IgD-negative memory B cell (primary cell): ENCODE measurements at regions not wholly inside any gene's neighbourhood (a gene's known extent, or its start where the extent isn't known, plus 50 kb on each side); places are given as distances from the start of the nearest gene placed in this dataset.

Experiments used
- H3K27ac Mint-ChIP-seq, 3 donors: one replicate each; pipeline ENCODE4 v1.8.0; 2020 to 2022; ENCODE audit warnings: mild to moderate bottlenecking in 3 of 3, mixed read lengths in 3 of 3, moderate library complexity in 1 of 3
- H3K27me3 Mint-ChIP-seq: one replicate; pipeline ENCODE4 v1.8.0; 2021; ENCODE audit warnings: mixed read lengths
- H3K36me3 Mint-ChIP-seq: one replicate; pipeline ENCODE4 v1.8.0; 2020; ENCODE audit warnings: mild to moderate bottlenecking, mixed read lengths
- H3K4me1 Mint-ChIP-seq, 3 donors: one replicate each; pipeline ENCODE4 v1.8.0; 2020 to 2022; ENCODE audit warnings: mixed read lengths in 3 of 3, mild to moderate bottlenecking in 1 of 3
- H3K4me3 Mint-ChIP-seq, 4 donors: one replicate each; pipeline ENCODE4 v1.8.0; 2020 to 2022; ENCODE audit warnings: mild to moderate bottlenecking in 4 of 4, mixed read lengths in 4 of 4, moderate library complexity in 3 of 4
- H3K9me3 Mint-ChIP-seq, 3 donors: one replicate each; pipeline ENCODE4 v1.8.0; 2020 to 2021; ENCODE audit warnings: mixed read lengths in 3 of 3, mild to moderate bottlenecking in 1 of 3

DNA sequence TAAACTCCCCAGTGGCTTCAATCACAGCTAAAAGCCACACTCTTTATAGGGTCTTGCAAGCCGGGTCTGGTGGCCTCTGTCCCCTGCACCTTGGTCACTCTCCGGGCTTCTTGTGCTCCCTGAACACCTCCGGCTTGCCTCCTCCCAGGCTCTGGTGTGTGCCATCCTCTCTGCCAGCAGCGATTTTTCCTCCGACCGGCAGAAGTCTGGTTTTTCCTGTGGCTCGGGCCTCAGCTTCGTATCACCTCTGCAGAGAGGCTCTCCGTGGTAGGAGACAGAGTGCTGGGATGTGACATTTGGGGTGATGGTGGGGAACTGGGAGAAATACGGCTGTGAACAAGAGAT, 58.8 kb upstream of the HPCAL1 start:
- Mint-ChIP-seq H3K9me3 (no peaks in the 10 kb centered on the region), H3K27me3 (peaks cover 4% of the 10 kb centered on the region), H3K4me1 (no peaks in the 10 kb centered on the region), H3K36me3 (no peaks in the 10 kb centered on the region), H3K27ac (no peak overlapping the region), H3K4me3 (peak overlapping the region in 1 of 4 donors; percentile 23)

DNA sequence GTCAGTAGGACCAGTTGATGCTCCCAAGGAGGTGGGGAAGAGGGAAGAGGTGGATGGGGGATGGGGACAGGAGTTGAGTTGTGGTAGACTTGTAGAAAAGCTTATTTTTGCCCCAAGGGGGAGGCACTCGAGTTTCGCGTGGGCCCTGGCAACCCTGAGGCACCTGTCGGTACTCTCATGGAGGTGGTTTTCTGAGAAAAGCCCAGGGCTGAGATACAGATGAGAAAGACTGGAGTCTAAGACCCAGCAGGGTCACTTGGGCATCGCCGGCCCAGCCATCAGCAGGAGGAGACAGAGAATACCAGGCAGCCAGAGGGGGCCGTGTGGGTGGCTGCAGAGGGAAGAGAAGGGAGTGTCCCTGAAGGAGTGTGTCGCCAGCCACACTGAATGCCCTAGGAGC, 57.7 kb upstream of the HPCAL1 start:
- no peaks in the 10 kb centered on the region for H3K4me1 Mint-ChIP-seq
- peaks cover 0 to 2% (median 1%) of the 10 kb centered on the region in 3 donors for H3K9me3 Mint-ChIP-seq
- H3K27me3 Mint-ChIP-seq, result peaks cover 4% of the 10 kb centered on the region
- H3K36me3 Mint-ChIP-seq, result no peaks in the 10 kb centered on the region
- no peak overlapping the region for H3K4me3 Mint-ChIP-seq
- no peak overlapping the region for H3K27ac Mint-ChIP-seq

DNA sequence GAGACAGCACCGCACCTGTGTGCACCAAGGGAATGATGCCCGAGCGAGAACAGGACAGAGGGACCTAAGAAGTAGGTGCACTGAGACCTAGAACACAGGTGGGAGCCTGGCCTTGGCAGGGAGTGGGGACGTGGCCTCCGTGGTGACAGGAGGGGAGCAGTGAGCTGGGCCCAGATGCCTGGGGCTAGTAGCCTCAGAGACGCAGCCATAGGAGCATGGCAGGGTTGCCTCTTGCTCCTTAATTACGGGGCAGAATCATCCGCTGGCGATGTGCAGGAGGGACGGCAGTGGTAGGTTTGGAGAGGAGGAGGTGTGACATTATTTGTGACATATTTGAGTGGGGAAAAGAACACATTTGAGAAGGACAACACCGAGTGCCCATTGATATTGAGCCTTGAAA, 57.0 kb upstream of the HPCAL1 start:
- H3K27ac Mint-ChIP-seq, result no peak overlapping the region
- H3K27me3 Mint-ChIP-seq, result peaks cover 4% of the 10 kb centered on the region
- H3K36me3 Mint-ChIP-seq, result no peaks in the 10 kb centered on the region
- no peak overlapping the region for H3K4me3 Mint-ChIP-seq
- H3K9me3 Mint-ChIP-seq, result peaks cover 4 to 9% (median 5%) of the 10 kb centered on the region in 3 donors
- H3K4me1 Mint-ChIP-seq, result no peaks in the 10 kb centered on the region

DNA sequence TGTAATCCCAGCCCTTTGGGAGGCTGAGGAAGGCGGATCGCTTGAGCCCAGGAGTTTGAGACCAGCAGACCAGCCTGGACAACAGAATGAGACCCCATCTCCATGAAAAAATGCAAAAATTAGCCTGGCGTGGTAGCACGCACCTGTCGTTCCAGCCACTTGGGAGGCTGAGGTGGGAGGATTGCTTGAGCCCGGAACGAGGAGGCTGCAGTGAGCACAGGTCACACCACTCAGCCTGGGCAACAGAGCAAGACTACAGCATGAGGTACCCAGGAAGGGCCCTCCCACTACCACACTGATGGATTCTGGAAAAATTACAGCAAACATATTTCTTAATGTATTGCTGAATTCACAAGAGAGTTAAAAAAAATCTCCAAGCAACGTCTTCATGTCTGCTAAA, 56.3 kb upstream of the HPCAL1 start:
- no peaks in the 10 kb centered on the region for H3K4me1 Mint-ChIP-seq
- peaks cover 5 to 13% (median 7%) of the 10 kb centered on the region in 3 donors for H3K9me3 Mint-ChIP-seq
- no peak overlapping the region for H3K4me3 Mint-ChIP-seq
- peaks cover 3% of the 10 kb centered on the region for H3K36me3 Mint-ChIP-seq
- H3K27ac Mint-ChIP-seq, result no peak overlapping the region
- peaks cover 4% of the 10 kb centered on the region for H3K27me3 Mint-ChIP-seq

DNA sequence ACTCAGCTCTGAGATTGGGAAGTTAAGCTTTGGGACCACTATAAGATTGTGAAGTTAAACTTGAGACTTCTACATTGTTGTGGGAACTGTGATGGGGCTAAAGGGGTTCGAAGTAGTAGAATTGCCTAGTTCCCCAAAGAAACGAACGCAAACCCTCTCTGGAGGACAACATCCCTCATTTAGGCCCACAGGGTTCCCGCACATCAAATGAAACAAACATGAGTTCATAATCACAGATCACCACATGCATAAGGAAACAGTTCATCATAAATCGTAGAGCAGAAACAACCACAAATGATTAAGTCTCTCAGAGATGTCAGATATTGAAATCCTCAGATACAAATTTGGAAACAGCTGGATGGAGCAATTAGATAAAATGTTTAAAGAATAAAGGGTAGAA, 55.9 kb upstream of the HPCAL1 start:
- H3K4me1 Mint-ChIP-seq, result no peaks in the 10 kb centered on the region

DNA sequence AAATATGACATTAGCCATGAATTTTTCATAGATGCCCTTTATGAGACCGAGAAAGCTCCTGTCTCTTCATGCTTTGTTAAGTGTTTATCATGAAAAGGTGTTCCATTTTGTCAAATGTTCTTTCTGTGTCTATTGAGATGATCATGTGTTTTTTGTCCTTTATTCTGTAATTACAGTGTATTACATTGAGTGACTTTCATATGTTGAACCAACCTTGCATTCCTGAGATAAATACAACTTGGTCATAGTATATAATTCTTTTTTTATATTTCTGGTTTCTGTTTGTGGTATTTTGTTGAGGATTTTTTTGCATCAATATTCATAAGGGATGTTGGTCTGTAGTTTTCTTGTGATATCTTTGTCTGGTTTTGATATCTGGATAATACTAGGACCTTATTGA, 52.9 kb upstream of the HPCAL1 start:
- H3K36me3 Mint-ChIP-seq, result peaks cover 3% of the 10 kb centered on the region
- no peak overlapping the region for H3K4me3 Mint-ChIP-seq
- H3K27ac Mint-ChIP-seq, result no peak overlapping the region

More for the DNA sequence above, 55.9 kb upstream of the HPCAL1 start:
- Mint-ChIP-seq H3K9me3 (peaks cover 5 to 16% (median 7%) of the 10 kb centered on the region in 3 donors), H3K27me3 (peaks cover 2% of the 10 kb centered on the region), H3K27ac (no peak overlapping the region), H3K36me3 (peaks cover 3% of the 10 kb centered on the region), H3K4me3 (no peak overlapping the region)

DNA sequence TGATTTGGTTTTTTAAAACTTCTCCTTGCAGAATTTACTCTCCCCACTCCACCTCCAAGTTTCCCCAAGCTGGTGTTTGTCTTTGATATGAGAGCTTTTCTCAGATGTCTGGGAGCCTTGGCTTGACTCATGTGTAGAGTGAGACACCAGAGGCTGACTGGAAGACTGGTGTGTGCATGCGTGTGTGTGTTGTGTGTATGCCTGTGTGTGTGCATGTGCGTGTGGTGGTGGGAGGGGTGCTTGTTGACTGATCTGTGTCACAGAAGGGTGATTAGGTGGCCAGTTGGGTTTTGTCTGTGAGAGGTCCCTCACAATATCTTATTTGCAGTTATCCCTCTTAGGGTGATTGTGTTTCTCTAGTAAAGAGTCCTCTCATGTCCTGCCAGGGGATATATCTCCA, 50.5 kb upstream of the HPCAL1 start:
- Mint-ChIP-seq H3K36me3 (peaks cover 3% of the 10 kb centered on the region), H3K4me3 (no peak overlapping the region), H3K4me1 (no peaks in the 10 kb centered on the region), H3K27me3 (peaks cover 6% of the 10 kb centered on the region), H3K27ac (no peak overlapping the region), H3K9me3 (peaks cover 5 to 16% (median 7%) of the 10 kb centered on the region in 3 donors)

More for the DNA sequence above, 52.9 kb upstream of the HPCAL1 start:
- Mint-ChIP-seq H3K27me3 (peaks cover 6% of the 10 kb centered on the region), H3K4me1 (no peaks in the 10 kb centered on the region), H3K9me3 (peaks cover 5 to 16% (median 7%) of the 10 kb centered on the region in 3 donors)

DNA sequence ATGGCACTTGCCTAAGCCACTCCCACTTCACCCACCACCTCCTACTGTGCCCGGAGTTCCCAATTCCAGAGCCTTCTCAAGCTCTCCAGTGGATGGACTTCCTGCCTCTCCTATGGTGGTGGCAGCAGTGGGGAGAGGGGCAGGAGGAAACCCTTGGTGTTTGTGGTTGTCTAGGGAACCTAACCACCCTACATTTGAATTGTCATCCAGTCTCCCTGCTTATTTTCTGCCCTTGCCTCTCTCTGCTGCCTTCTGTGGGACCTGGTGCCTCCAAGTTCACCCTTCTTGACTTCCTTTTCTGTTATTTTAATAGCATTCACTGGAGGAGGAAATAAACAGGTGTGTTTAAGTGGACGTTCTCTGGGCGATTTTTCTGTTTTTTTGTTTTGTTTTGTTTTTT, 50.0 kb upstream of the HPCAL1 start:
- Mint-ChIP-seq H3K27ac (no peak overlapping the region), H3K36me3 (peaks cover 3% of the 10 kb centered on the region), H3K9me3 (peaks cover 5 to 16% (median 7%) of the 10 kb centered on the region in 3 donors), H3K27me3 (peaks cover 6% of the 10 kb centered on the region), H3K4me1 (no peaks in the 10 kb centered on the region), H3K4me3 (no peak overlapping the region)
